ENCODE measurements at regions not wholly inside any gene's neighbourhood (a gene's known extent, or its start where the extent isn't known, plus 50 kb on each side); places are given as distances from the start of the nearest gene placed in this dataset.

GRCh38 chr16:72246423-72246822, 74.5 kb upstream of the PMFBP1 start:
- Histone ChIP-seq H3K9me3 (ENCODE audit: control insufficient read depth, insufficient read depth, low read length) (no peaks in the 10 kb centered on the region), H3K36me3 (ENCODE audit: control insufficient read depth, low read length) (no peaks in the 10 kb centered on the region), H3K79me2 (ENCODE audit: control insufficient read depth, low read length) (no peaks in the 10 kb centered on the region), H4K20me1 (ENCODE audit: control insufficient read depth, insufficient read depth, low read depth, low read length) (no peaks in the 10 kb centered on the region), H3F3A (ENCODE audit: control insufficient read depth, insufficient read depth) (no peaks in the 10 kb centered on the region), H3K27ac (ENCODE audit: low read depth, low read length) (no peak overlapping the region), H3K27me3 (ENCODE audit: control insufficient read depth, low read length) (no peaks in the 10 kb centered on the region), H3K4me2 (ENCODE audit: low read length) (no peak overlapping the region), H3K9me2 (replicated peaks; ENCODE audit: control insufficient read depth, low read length) (no peaks in the 10 kb centered on the region), H3K4me3 (ENCODE audit: low read length) (no peak overlapping the region), H3K4me1 (ENCODE audit: control insufficient read depth, low read length) (no peaks in the 10 kb centered on the region)
- TF ChIP-seq, protein P1, sequence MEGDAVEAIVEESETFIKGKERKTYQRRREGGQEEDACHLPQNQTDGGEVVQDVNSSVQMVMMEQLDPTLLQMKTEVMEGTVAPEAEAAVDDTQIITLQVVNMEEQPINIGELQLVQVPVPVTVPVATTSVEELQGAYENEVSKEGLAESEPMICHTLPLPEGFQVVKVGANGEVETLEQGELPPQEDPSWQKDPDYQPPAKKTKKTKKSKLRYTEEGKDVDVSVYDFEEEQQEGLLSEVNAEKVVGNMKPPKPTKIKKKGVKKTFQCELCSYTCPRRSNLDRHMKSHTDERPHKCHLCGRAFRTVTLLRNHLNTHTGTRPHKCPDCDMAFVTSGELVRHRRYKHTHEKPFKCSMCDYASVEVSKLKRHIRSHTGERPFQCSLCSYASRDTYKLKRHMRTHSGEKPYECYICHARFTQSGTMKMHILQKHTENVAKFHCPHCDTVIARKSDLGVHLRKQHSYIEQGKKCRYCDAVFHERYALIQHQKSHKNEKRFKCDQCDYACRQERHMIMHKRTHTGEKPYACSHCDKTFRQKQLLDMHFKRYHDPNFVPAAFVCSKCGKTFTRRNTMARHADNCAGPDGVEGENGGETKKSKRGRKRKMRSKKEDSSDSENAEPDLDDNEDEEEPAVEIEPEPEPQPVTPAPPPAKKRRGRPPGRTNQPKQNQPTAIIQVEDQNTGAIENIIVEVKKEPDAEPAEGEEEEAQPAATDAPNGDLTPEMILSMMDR (IDR thresholded peaks at IDR 0.05; ENCODE audit: low read depth, low read length, poor library complexity, severe bottlenecking), result no peak
- TF ChIP-seq EZH2phosphoT487 (IDR thresholded peaks at IDR 0.05; ENCODE audit: borderline replicate concordance, low read length), result no peak

DNA sequence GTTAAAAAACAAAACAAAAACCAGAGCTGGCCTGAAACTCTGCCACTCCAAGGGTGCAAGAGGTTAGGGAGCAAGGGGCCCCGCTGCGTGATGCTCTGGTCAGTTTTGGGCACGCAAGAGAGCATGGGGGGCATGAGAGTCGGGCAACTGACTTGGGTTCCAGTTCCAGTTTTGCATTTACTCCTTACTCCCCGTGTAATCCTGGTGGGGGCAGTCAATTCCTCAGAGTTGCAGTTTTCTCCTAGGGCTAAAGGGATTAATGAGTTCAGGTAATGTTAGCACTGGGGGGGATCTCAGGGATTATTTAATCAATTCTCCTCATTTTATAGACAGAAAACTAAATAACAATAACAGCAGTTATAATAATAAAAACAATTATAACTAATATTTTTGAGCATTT, 72.9 kb upstream of the PMFBP1 start:
- no peak for TF ChIP-seq EZH2phosphoT487 (IDR thresholded peaks at IDR 0.05; ENCODE audit: borderline replicate concordance, low read length)
- TF ChIP-seq, protein P1 (IDR thresholded peaks at IDR 0.05; ENCODE audit: low read depth, low read length, poor library complexity, severe bottlenecking), result no peak
- Histone ChIP-seq H3K27me3 (ENCODE audit: control insufficient read depth, low read length) (no peaks in the 10 kb centered on the region), H3K4me2 (ENCODE audit: low read length) (no peak overlapping the region), H3K27ac (ENCODE audit: low read depth, low read length) (no peak overlapping the region), H3K79me2 (ENCODE audit: control insufficient read depth, low read length) (no peaks in the 10 kb centered on the region), H4K20me1 (ENCODE audit: control insufficient read depth, insufficient read depth, low read depth, low read length) (no peaks in the 10 kb centered on the region), H3K36me3 (ENCODE audit: control insufficient read depth, low read length) (no peaks in the 10 kb centered on the region), H3K9me3 (ENCODE audit: control insufficient read depth, insufficient read depth, low read length) (no peaks in the 10 kb centered on the region), H3F3A (ENCODE audit: control insufficient read depth, insufficient read depth) (no peaks in the 10 kb centered on the region), H3K4me1 (ENCODE audit: control insufficient read depth, low read length) (no peaks in the 10 kb centered on the region), H3K9me2 (replicated peaks; ENCODE audit: control insufficient read depth, low read length) (no peaks in the 10 kb centered on the region), H3K4me3 (ENCODE audit: low read length) (no peak overlapping the region)

DNA sequence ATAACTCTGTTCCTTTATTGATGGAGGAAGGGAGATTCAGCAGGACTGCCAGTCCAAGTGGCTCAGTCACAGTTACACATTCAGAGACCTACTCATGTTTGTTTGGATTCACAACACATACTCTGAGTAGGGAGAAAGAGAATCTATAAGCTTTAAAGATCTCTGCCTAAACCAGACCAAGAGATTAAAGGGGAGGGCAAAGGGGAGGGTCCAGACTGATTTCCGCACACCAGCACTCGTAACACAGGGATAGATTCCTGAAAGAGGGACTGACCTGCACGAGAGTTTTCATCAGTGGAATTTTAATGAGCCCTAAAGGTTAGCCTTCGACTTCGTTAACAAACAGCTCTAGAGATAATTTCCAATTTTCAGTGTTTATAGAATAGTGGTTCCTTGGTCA, 71.7 kb upstream of the PMFBP1 start:
- H3F3A ChIP-seq (ENCODE audit: control insufficient read depth, insufficient read depth), result no peaks in the 10 kb centered on the region
- H3K9me2 ChIP-seq (replicated peaks; ENCODE audit: control insufficient read depth, low read length), result no peaks in the 10 kb centered on the region
- no peaks in the 10 kb centered on the region for H4K20me1 ChIP-seq (ENCODE audit: control insufficient read depth, insufficient read depth, low read depth, low read length)
- H3K4me1 ChIP-seq (ENCODE audit: control insufficient read depth, low read length), result no peaks in the 10 kb centered on the region
- H3K4me3 ChIP-seq (ENCODE audit: low read length), result no peak overlapping the region
- H3K36me3 ChIP-seq (ENCODE audit: control insufficient read depth, low read length), result no peaks in the 10 kb centered on the region
- TF ChIP-seq EZH2phosphoT487 (IDR thresholded peaks at IDR 0.05; ENCODE audit: borderline replicate concordance, low read length), result no peak
- TF ChIP-seq, protein P1 (IDR thresholded peaks at IDR 0.05; ENCODE audit: low read depth, low read length, poor library complexity, severe bottlenecking), result no peak
- no peak overlapping the region for H3K27ac ChIP-seq (ENCODE audit: low read depth, low read length)
- no peaks in the 10 kb centered on the region for H3K9me3 ChIP-seq (ENCODE audit: control insufficient read depth, insufficient read depth, low read length)
- no peak overlapping the region for H3K4me2 ChIP-seq (ENCODE audit: low read length)
- H3K79me2 ChIP-seq (ENCODE audit: control insufficient read depth, low read length), result no peaks in the 10 kb centered on the region
- H3K27me3 ChIP-seq (ENCODE audit: control insufficient read depth, low read length), result no peaks in the 10 kb centered on the region

DNA sequence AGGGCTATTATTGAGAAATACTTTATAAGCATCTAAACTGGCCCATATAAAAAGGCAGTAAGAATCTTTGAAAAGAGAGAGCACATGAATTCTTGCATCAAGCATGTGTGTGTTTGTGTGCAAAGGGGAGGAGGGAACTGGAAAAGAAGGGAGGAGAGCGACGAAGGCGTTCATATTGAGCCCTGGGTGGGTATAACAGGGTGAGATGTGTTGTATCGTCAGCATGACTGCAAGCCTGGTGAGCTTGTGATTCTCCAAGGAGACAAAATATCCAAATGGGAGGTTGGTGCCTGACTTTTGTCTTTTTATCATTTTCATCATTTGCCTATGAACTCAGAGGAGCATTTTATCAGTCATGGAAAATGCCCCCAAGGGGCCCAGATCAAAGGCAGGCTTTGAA, 70.8 kb upstream of the PMFBP1 start:
- H3F3A ChIP-seq (ENCODE audit: control insufficient read depth, insufficient read depth), result no peaks in the 10 kb centered on the region
- H3K4me1 ChIP-seq (ENCODE audit: control insufficient read depth, low read length), result no peaks in the 10 kb centered on the region
- H3K4me2 ChIP-seq (ENCODE audit: low read length), result no peak overlapping the region
- TF ChIP-seq EZH2phosphoT487 (IDR thresholded peaks at IDR 0.05; ENCODE audit: borderline replicate concordance, low read length), result no peak
- TF ChIP-seq, protein P1 (IDR thresholded peaks at IDR 0.05; ENCODE audit: low read depth, low read length, poor library complexity, severe bottlenecking), result no peak
- H3K9me3 ChIP-seq (ENCODE audit: control insufficient read depth, insufficient read depth, low read length), result no peaks in the 10 kb centered on the region
- H3K36me3 ChIP-seq (ENCODE audit: control insufficient read depth, low read length), result no peaks in the 10 kb centered on the region
- H4K20me1 ChIP-seq (ENCODE audit: control insufficient read depth, insufficient read depth, low read depth, low read length), result no peaks in the 10 kb centered on the region
- no peaks in the 10 kb centered on the region for H3K79me2 ChIP-seq (ENCODE audit: control insufficient read depth, low read length)
- no peaks in the 10 kb centered on the region for H3K9me2 ChIP-seq (replicated peaks; ENCODE audit: control insufficient read depth, low read length)
- H3K27ac ChIP-seq (ENCODE audit: low read depth, low read length), result no peak overlapping the region
- H3K4me3 ChIP-seq (ENCODE audit: low read length), result no peak overlapping the region
- H3K27me3 ChIP-seq (ENCODE audit: control insufficient read depth, low read length), result no peaks in the 10 kb centered on the region

Measured in DOHH2 (cell line).